IPS-18a (cell line): ENCODE measurements at regions not wholly inside any gene's neighbourhood (a gene's known extent, or its start where the extent isn't known, plus 50 kb on each side); places are given as distances from the start of the nearest gene placed in this dataset.

Experiments used
- H3K27ac ChIP-seq: one replicate; pipeline ENCODE4 v1.5.1; 2013; ENCODE audit warnings: low read length
- H3K27me3 ChIP-seq: one replicate; pipeline ENCODE4 v1.6.1; 2013; ENCODE audit warnings: mild to moderate bottlenecking, low read length; ENCODE audit not compliant: control insufficient read depth, insufficient read depth
- H3K36me3 ChIP-seq: one replicate; pipeline ENCODE4 v1.6.1; 2013; ENCODE audit warnings: low read depth, low read length; ENCODE audit not compliant: control insufficient read depth
- H3K4me1 ChIP-seq: one replicate; pipeline ENCODE4 v1.6.1; 2013; ENCODE audit warnings: low read depth, low read length; ENCODE audit not compliant: control insufficient read depth
- H3K4me3 ChIP-seq: one replicate; pipeline ENCODE4 v1.5.1; 2013; ENCODE audit warnings: low read length
- H3K9ac ChIP-seq: one replicate; pipeline ENCODE4 v1.6.1; 2013; ENCODE audit warnings: mild to moderate bottlenecking, low read length, moderate library complexity
- H3K9me3 ChIP-seq: one replicate; pipeline ENCODE4 v1.6.1; 2013; ENCODE audit warnings: low read depth, low read length; ENCODE audit not compliant: control insufficient read depth

DNA sequence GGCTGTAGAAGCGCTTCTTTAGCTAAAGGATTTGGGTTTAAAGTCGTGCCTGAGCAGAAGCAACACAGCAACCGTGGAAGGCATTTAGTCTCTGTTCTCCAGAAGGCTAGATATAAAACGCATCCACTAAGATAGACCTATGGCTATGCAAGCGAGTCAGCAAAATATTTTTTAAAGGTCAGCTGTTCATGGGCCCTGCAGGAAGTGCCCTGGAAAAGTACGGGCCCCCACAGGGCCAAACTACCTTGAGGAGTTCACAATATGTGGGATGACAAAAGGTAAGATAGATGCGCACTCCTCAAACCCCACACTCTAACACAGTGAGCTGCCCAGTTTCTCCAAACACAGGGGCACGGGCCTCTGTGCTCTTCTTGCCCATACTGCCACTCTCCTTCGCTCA is 261.6 kb downstream of the VPS13C start:
- H3K4me1 ChIP-seq: no peaks in the 10 kb centered on the region
- no peak overlapping the region for H3K27ac ChIP-seq

DNA sequence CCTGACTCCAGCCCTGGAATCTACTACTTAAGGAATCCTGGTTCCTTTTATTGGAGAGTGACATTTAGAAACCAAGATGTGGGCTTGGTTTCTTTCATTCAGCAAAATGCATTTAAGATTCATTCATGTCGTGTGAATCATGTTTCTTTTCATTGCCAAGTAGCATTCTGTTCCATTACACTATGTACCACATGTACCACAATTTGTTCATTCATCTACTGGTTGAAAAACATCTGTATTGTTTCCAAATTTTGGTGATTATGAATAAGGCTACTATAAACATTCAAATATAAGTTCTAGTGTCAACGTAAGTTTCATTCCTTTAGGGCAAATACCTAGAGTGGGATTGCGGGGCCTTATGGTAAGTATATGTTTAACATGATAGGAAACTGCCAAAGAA is 264.2 kb downstream of the VPS13C start:
- Histone ChIP-seq H3K27me3 (no peaks in the 10 kb centered on the region), H3K4me3 (no peak overlapping the region), H3K9ac (no peak overlapping the region), H3K36me3 (no peaks in the 10 kb centered on the region), H3K4me1 (no peaks in the 10 kb centered on the region), H3K9me3 (no peaks in the 10 kb centered on the region), H3K27ac (no peak overlapping the region)

More for the DNA sequence above, 261.6 kb downstream of the VPS13C start:
- Histone ChIP-seq H3K27me3 (no peaks in the 10 kb centered on the region), H3K36me3 (no peaks in the 10 kb centered on the region), H3K9ac (no peak overlapping the region), H3K4me3 (no peak overlapping the region), H3K9me3 (no peaks in the 10 kb centered on the region)

DNA sequence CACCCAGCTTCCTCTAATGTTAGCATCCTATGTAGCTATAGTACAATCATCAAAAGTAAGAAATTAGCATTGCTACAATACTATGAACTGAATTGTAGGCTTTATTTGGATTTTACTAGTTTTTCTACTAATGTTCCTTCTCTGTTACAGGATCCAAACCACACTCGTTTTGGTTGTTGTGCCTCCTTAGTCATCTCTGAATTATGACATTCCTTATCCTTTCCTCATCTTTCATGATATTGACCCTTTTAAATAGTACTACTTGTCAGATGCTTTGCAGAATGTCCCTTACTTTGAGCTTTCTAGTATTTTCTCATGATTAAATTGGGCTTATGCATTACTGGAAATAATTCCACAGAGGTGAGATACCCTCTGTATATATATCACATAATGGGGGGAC is 265.4 kb downstream of the VPS13C start:
- Histone ChIP-seq H3K4me1 (no peaks in the 10 kb centered on the region), H3K27me3 (no peaks in the 10 kb centered on the region), H3K9me3 (no peaks in the 10 kb centered on the region), H3K4me3 (no peak overlapping the region), H3K27ac (no peak overlapping the region), H3K36me3 (no peaks in the 10 kb centered on the region), H3K9ac (no peak overlapping the region)

DNA sequence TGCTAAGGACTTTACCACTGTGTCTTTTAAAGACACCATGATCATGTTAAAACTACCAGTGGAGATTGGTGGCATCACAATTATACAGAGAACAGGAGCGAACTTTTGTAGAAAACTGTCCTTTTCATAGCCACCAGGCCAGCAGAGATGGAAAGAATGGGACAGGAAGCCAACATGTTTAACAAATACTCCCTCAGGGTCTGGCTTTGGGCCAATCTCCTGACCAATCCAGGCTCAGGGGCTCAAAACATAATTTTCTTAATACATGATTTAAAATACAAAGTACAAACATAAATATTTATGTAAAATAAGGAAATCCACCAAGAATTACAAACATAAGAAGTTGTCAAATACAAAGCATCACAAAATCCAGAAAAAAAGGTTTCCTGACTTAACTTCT is 266.0 kb downstream of the VPS13C start:
- no peaks in the 10 kb centered on the region for H3K9me3 ChIP-seq
- no peaks in the 10 kb centered on the region for H3K27me3 ChIP-seq
- H3K4me1 ChIP-seq: no peaks in the 10 kb centered on the region
- no peaks in the 10 kb centered on the region for H3K36me3 ChIP-seq
- H3K9ac ChIP-seq: no peak overlapping the region
- no peak overlapping the region for H3K27ac ChIP-seq
- H3K4me3 ChIP-seq: no peak overlapping the region

DNA sequence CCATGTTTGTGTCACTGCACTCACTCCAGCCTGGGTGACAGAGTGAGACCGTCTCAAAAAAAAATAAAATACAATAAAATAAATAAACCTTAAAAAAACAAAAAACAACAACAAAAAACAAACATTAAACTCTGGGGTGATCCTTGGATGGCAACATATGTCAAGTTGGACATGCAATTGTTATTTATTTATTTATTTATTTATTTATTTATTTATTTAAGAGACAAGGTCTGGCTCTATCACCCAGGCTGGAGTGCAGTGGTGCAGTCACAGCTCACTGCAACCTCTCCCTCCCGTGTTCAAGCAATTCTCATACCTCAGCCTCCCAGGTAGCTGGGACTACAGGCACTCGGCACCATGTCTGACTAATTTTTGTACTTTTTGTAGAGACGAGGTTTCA is 275.5 kb downstream of the VPS13C start:
- no peak overlapping the region for H3K27ac ChIP-seq
- H3K4me3 ChIP-seq: no peak overlapping the region
- H3K9me3 ChIP-seq: no peaks in the 10 kb centered on the region
- H3K36me3 ChIP-seq: no peaks in the 10 kb centered on the region
- no peaks in the 10 kb centered on the region for H3K27me3 ChIP-seq
- H3K9ac ChIP-seq: no peak overlapping the region
- H3K4me1 ChIP-seq: no peaks in the 10 kb centered on the region

DNA sequence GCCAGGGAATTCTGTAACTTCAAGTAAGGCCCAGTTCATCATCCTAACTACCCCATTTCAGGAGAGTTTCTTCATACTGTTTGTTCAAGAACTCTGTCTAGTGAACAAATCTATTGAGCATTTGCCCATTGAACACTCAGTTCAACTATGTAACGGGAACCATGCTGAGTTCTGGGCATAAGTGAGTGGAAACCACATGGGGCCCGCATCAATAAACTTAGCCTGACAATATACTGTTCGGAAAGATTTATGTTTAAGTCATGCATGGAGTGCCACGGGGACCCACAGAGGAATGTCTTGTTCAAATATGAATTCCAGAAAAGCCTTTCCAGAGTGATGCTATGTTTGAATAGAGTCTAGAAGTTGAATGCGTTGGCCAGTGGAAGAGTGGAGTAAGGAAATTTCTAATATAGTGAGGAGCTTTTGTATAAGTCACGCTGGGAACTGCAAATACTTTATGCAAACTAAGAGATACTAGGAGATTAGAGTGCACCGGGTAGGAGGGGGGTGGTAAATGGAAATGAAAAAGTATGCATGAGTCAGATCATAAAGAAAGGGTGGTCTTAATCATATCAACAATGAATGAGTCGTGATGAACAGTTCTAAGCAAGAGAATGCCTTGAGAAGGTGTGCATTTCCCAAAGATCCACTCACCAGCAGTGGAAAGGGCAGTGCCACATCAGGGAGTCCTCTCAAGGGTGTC is 279.8 kb downstream of the VPS13C start:
- Histone ChIP-seq H3K9me3 (no peaks in the 10 kb centered on the region), H3K4me1 (no peaks in the 10 kb centered on the region), H3K36me3 (no peaks in the 10 kb centered on the region), H3K9ac (no peak overlapping the region), H3K27ac (no peak overlapping the region), H3K27me3 (no peaks in the 10 kb centered on the region), H3K4me3 (no peak overlapping the region)

DNA sequence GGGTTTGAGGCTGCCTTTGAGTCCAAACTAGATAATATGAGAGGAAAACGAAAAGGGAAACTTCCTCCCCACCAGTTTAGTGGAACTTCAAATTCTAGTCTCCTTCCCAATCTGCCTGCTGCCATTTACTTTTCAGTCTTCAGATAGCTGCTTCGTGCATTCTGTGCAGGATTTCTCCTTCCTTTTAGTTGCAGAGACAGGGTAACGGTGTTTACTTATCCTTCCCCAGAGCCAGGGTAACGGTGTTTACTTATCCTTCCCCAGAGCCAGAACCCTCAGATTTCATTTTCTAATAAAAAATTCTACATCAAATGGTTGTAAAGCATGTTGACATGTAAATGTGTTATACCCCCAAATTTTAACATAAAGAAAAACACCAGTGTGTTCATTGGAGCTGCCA is 282.6 kb downstream of the VPS13C start:
- Histone ChIP-seq H3K27ac (no peak overlapping the region), H3K27me3 (no peaks in the 10 kb centered on the region), H3K36me3 (no peaks in the 10 kb centered on the region), H3K4me3 (no peak overlapping the region), H3K4me1 (no peaks in the 10 kb centered on the region), H3K9me3 (no peaks in the 10 kb centered on the region), H3K9ac (no peak overlapping the region)

DNA sequence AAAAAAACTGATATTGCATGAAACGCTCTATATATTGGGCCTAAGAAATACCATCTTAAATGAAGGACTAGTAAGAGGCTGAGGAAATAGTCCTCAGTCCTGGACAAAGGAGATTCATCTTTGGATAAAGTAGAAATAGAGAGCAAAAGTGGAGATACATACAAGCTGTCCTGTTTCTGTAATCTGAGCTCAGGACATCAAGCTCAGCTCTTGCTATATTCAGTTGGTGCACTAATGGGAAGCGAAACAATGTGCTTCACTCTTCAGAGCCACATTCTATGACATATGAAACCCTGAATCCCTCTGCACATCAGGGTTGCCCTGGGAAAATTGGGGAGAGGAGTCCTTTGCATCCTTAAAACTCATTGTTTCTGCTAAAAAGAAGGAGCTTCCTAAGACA is 290.7 kb downstream of the VPS13C start:
- Histone ChIP-seq H3K9me3 (no peaks in the 10 kb centered on the region), H3K4me3 (no peak overlapping the region), H3K27ac (no peak overlapping the region), H3K4me1 (no peaks in the 10 kb centered on the region), H3K9ac (no peak overlapping the region), H3K36me3 (no peaks in the 10 kb centered on the region), H3K27me3 (no peaks in the 10 kb centered on the region)

DNA sequence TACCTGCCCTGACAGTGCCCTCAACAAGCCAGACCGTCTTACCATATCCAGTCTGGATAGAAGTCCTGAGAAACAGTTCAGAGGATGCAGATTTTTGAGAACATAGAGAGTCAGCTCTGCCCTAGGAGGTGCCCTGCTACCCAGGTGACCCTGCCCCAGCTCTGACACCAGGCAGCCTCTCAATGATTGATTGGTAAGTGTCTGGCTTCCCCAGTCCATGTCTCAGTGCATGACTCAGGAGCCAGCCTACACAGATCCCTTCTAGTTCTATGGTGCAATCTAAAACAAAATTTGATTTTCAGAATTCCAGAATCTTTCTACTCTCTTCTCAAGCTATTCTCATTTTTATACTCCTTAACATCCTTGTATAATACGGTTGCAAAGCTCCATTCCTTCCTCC is 292.1 kb downstream of the VPS13C start:
- H3K9ac ChIP-seq: no peak overlapping the region
- H3K4me1 ChIP-seq: no peaks in the 10 kb centered on the region
- no peak overlapping the region for H3K4me3 ChIP-seq
- H3K27me3 ChIP-seq: no peaks in the 10 kb centered on the region
- no peaks in the 10 kb centered on the region for H3K9me3 ChIP-seq
- no peaks in the 10 kb centered on the region for H3K36me3 ChIP-seq
- no peak overlapping the region for H3K27ac ChIP-seq

DNA sequence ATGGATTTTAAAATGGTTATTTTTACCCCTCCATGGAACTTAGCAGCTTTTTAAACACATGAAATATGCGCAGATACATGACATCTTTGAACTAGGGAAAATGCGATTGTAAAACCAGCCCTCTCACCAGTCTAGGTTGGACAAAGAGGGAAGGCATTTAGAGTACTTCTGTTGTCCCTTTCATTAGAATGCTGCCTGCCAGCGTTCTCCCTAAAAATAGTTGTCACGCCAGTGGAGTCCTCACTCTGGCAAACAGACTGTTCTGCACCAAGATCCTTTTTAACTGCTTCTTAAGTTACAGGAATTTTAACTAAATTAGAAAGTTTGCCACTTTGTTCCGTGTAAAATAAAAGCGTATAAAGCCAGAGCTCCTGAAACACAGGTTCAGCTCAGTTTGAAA is 295.3 kb downstream of the VPS13C start:
- Histone ChIP-seq H3K4me3 (no peak overlapping the region), H3K4me1 (no peaks in the 10 kb centered on the region), H3K27me3 (no peaks in the 10 kb centered on the region), H3K9ac (no peak overlapping the region), H3K9me3 (no peaks in the 10 kb centered on the region), H3K36me3 (no peaks in the 10 kb centered on the region), H3K27ac (no peak overlapping the region)

DNA sequence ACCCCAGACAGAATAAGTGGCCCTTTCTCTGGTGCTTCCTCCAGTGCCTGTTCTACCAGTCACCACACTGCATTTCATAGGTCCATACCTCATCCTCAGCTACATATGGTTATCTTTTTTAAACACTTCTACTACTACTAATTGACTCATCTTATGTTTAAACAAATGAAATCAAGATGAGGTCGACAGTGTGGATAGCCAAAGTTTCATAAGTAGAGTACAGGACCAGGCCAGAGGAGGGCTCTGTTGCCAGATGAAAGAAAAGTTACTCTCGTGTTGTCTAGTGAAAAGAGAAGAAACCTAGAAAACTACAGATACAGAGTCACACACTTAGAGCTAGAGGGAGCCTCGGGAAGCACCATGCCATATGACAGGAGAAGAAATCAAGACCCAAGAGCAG is 296.1 kb downstream of the VPS13C start:
- H3K4me1 ChIP-seq: no peaks in the 10 kb centered on the region
- no peaks in the 10 kb centered on the region for H3K27me3 ChIP-seq
- no peak overlapping the region for H3K4me3 ChIP-seq
- H3K9ac ChIP-seq: no peak overlapping the region
- H3K9me3 ChIP-seq: no peaks in the 10 kb centered on the region
- H3K27ac ChIP-seq: no peak overlapping the region
- H3K36me3 ChIP-seq: no peaks in the 10 kb centered on the region

DNA sequence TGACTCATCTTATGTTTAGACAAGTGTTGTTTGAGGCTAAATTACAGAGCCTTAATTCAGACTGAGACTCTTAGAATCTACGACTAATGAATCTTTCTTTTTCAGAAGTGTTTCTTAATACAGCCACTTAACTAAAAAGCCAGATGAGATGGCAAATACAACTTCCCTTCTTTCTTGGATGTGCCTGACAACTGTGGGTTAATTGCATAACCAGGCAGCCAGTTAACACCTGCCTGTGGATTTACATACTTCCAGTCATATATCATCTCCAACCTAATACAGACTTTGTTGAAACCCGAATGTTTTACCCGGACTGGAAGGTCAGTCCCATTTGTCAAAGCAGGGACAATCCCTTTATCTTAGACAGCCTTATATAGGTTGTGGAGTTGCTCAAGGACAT is 297.6 kb downstream of the VPS13C start:
- Histone ChIP-seq H3K4me3 (no peak overlapping the region), H3K4me1 (no peaks in the 10 kb centered on the region), H3K27me3 (no peaks in the 10 kb centered on the region), H3K27ac (no peak overlapping the region), H3K9me3 (no peaks in the 10 kb centered on the region), H3K36me3 (no peaks in the 10 kb centered on the region), H3K9ac (no peak overlapping the region)
